GM23338 (cell line): ENCODE measurements at regions not wholly inside any gene's neighbourhood (a gene's known extent, or its start where the extent isn't known, plus 50 kb on each side); places are given as distances from the start of the nearest gene placed in this dataset.
"Not testable (repeated sequence)": the region's sequence is repeated elsewhere in the genome, so short reads cannot be mapped to it uniquely, and the experiment has no call there.

Source experiments
- CTCF ChIP-seq, 2 experiments: fragments of 200-600 bp in 1 of 2; sonication (generic) in 1 of 2; conservative IDR thresholded peaks; 2 replicates each; pipeline versions ENCODE4 v1.5.1 to v1.6.1; 2016 to 2017; ENCODE audit warnings: antibody characterized with exemption in 2 of 2, low read depth in 2 of 2, mild to moderate bottlenecking in 2 of 2, moderate library complexity in 1 of 2
- POLR2AphosphoS5 ChIP-seq: IDR thresholded peaks from 2 replicates; pipeline ENCODE4 v1.6.1; 2016; ENCODE audit warnings: antibody characterized with exemption, low read depth

- TF ChIP-seq CTCF (conservative IDR thresholded peaks at IDR 0.05; ENCODE audit: low read depth in 2 of 2); POLR2AphosphoS5: not testable (repeated sequence)
Observed at GRCh38 chr9:67410606-67411220, 418.4 kb upstream of the SPATA31A3 start.
